GM19023 (cell line): ENCODE measurements at regions not wholly inside any gene's neighbourhood (a gene's known extent, or its start where the extent isn't known, plus 50 kb on each side); places are given as distances from the start of the nearest gene placed in this dataset.
"Not testable (repeated sequence)": the region's sequence is repeated elsewhere in the genome, so short reads cannot be mapped to it uniquely, and the experiment has no call there.

Experiments used
- ATAC-seq: cut with Tn5 transposase; IDR thresholded peaks from one replicate; pipeline ENCODE4 v1.9.1; 2021; ENCODE audit warnings: mild to moderate bottlenecking, moderate library complexity; ENCODE audit not compliant: unreplicated experiment

DNA sequence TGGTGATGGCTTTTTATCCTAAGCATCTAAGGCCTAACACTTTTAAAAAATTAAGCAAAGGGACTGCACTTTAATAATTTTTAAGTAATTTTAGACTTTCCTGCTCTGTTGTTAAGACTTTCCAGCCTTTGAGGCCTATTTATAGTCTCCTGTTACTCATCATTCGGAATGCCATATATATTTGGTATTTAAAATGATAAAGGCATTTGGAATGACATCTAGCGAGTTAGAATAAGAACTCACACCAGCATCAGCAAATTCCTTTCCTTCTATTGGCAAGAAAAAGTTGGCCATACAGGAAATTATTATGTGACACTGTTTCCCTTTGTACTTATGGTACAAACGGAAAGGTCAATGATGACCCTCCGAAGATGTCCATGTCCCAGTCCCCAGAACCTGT lies 88.1 kb upstream of the STMND1 start:
- ATAC-seq: no peak

- no peak for ATAC-seq
These were observed 89.2 kb upstream of the STMND1 start for GRCh38 chr6:17012421-17013225.

DNA sequence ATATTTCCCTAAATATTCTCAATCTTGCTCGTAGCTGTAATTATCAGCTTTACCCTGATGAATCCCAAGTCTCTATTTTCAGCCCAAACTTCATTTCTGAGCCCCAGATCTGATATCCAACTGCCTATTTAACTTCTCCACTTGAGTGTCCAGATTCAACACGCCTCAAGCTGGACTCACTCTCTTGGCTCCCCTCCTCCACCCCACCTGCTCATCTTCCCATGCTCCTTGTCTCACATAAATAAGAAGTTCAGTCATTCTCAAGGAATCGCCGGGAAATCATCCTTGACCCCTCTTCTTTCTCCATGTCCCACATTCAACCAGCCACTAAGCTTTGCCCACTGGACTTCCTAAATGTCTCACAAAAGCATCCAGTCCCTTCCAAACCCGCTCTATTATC lies 89.9 kb upstream of the STMND1 start:
- no peak for ATAC-seq

- no peak for ATAC-seq
These were observed 94.1 kb upstream of the STMND1 start for GRCh38 chr6:17007749-17008148.

- ATAC-seq: no peak
These were observed 95.3 kb upstream of the STMND1 start for GRCh38 chr6:17006543-17006942.

GRCh38 chr6:17004269-17004668 lies 97.6 kb upstream of the STMND1 start:
- no peak for ATAC-seq

DNA sequence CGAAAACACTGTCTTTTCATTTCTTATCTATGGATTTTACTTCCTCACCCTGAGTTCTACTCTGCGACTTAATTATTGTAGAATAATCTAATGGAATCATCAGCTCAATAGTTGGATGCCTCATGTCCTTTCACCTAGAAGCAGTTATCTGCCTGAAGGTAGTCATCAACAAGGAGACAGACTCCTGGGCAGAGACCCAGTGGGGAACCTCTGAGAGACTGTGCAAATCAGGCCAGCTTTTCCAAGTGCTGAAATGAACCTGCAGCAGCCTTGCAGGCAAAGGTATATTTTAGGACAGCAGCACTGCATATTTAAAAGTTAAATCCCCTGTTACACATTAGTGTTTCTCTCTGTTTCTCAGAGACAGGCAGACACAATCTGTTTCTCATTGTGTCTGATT lies 99.7 kb upstream of the STMND1 start:
- ATAC-seq: no peak

- no peak for ATAC-seq
These were observed 100.7 kb upstream of the STMND1 start for GRCh38 chr6:17001188-17001587.

GRCh38 chr6:16999491-17000436 lies 102.1 kb upstream of the STMND1 start:
- ATAC-seq: no peak

DNA sequence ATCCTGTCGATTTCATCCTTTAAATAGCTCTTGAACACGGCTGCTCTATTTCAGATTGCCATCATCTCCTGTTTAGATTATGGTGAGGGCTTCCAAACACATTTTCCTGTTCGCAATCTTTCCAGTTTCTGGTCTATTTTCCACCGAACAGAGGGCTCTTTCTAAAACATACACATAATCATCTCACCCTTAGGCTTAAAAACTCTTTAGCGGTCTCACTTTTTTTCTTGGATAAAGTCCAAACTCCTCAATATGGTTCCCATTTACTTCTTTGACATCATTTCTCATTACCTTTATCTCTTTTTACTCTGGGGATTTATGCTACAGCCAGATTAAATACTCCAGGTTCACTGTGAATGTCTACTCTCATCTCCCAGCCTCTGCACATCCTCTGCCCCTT lies 103.4 kb upstream of the STMND1 start:
- ATAC-seq: no peak

- ATAC-seq: no peak
These were observed 106.2 kb upstream of the STMND1 start for GRCh38 chr6:16995511-16996250.

- no peak for ATAC-seq
These were observed 108.5 kb upstream of the STMND1 start for GRCh38 chr6:16993396-16993795.

- no peak for ATAC-seq
These were observed 109.7 kb upstream of the STMND1 start for GRCh38 chr6:16991981-16992629.

GRCh38 chr6:16989976-16990375 lies 111.9 kb upstream of the STMND1 start:
- not testable (repeated sequence) for ATAC-seq

- no peak for ATAC-seq
These were observed 112.5 kb upstream of the STMND1 start for GRCh38 chr6:16989382-16989781.

GRCh38 chr6:16987996-16988395 lies 113.9 kb upstream of the STMND1 start:
- ATAC-seq: no peak

- no peak for ATAC-seq
These were observed 116.2 kb upstream of the STMND1 start for GRCh38 chr6:16985513-16986284.

- ATAC-seq: no peak
These were observed 119.0 kb upstream of the STMND1 start for GRCh38 chr6:16982807-16983206.

DNA sequence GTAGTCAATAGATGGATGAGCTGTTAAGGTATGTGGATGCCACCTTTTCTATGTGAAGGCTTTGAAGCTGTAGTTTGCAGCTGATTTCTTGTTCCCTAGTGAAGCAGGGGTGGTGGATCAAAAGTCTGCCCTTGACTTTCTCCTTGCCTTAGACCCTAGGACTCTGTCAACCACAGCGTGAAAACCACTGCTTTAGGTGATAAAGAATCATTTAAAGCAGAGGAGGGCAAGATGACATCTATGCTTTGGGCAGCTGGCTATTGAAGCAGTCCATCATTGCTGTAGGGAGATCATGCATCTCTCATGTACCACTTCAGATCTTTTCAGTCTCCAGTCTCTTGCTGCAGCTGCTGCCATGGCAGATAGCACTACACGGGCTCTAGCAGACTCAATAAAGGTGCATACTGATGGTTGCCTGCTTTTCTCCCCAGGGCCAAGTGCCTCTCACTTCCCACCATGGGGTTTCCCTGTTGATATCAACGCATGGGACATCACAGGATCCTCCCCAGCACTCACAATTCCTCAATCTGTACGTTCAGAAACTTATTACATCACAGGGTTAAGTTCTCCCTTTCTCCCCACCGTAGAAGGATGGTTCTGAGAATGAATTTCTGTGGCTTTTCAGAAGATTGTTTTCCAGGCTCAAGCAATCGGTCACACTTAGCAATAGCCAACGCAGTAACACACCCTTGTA lies 122.0 kb upstream of the STMND1 start:
- no peak for ATAC-seq
